G401 (cell line): ENCODE measurements at regions not wholly inside any gene's neighbourhood (a gene's known extent, or its start where the extent isn't known, plus 50 kb on each side); places are given as distances from the start of the nearest gene placed in this dataset.

Experiments
- DNase-seq: peaks from one replicate; pipeline ENCODE4 v3.0.0-alpha.2; 2015; ENCODE audit warnings: low spot score
- in situ Hi-C: cut with HindIII; loops from 2 replicates; pipeline ENCODE4 v1.10.0; 2016; ENCODE audit warnings: low sequenced_read_pairs, mixed read lengths

GRCh38 chr2:239774933-239775622 is 250.1 kb downstream of the NDUFA10 start:
- in situ Hi-C loops, result no loop called here
- DNase-seq, result no peak

- in situ Hi-C loops, result no loop called here
Observed at GRCh38 chr2:239774142-239774462, 251.0 kb downstream of the NDUFA10 start.

GRCh38 chr2:239773228-239774141 is 251.7 kb downstream of the NDUFA10 start:
- DNase-seq, result no peak
- in situ Hi-C loops, result no loop called here

More at GRCh38 chr2:239774142-239774462, 251.0 kb downstream of the NDUFA10 start:
- no peak for DNase-seq

GRCh38 chr2:239772721-239773120 is 252.4 kb downstream of the NDUFA10 start:
- in situ Hi-C loops, result no loop called here
- DNase-seq, result no peak

- DNase-seq, result peak; percentile 17
- in situ Hi-C loops, result no loop called here
Observed at GRCh38 chr2:239770246-239770639, 254.9 kb downstream of the NDUFA10 start.

GRCh38 chr2:239769554-239770245 is 255.4 kb downstream of the NDUFA10 start:
- DNase-seq, result no peak
- in situ Hi-C loops, result no loop called here

- DNase-seq, result no peak
- in situ Hi-C loops, result no loop called here
Observed at GRCh38 chr2:239768907-239769553, 256.1 kb downstream of the NDUFA10 start.

- no peak for DNase-seq
- in situ Hi-C loops, result no loop called here
Observed at GRCh38 chr2:239768031-239768790, 256.9 kb downstream of the NDUFA10 start.

- in situ Hi-C loops, result no loop called here
Observed at GRCh38 chr2:239767021-239767905, 257.9 kb downstream of the NDUFA10 start.

GRCh38 chr2:239765911-239766310 is 259.2 kb downstream of the NDUFA10 start:
- in situ Hi-C loops, result no loop called here
- DNase-seq, result no peak

More at GRCh38 chr2:239767021-239767905, 257.9 kb downstream of the NDUFA10 start:
- DNase-seq, result no peak

GRCh38 chr2:239765076-239765845 is 259.9 kb downstream of the NDUFA10 start:
- in situ Hi-C loops, result no loop called here
- no peak for DNase-seq

GRCh38 chr2:239763433-239764097 is 261.6 kb downstream of the NDUFA10 start:
- in situ Hi-C loops, result no loop called here
- peak; percentile 8 for DNase-seq

- in situ Hi-C loops, result no loop called here
- DNase-seq, result no peak
Observed at GRCh38 chr2:239762655-239763269, 262.4 kb downstream of the NDUFA10 start.

GRCh38 chr2:239762106-239762505 is 263.0 kb downstream of the NDUFA10 start:
- in situ Hi-C loops, result no loop called here
- no peak for DNase-seq

GRCh38 chr2:239760596-239760995 is 264.5 kb downstream of the NDUFA10 start:
- in situ Hi-C loops, result no loop called here
- DNase-seq, result no peak

GRCh38 chr2:239758279-239758877 is 266.8 kb downstream of the NDUFA10 start:
- in situ Hi-C loops, result no loop called here
- no peak for DNase-seq
